GM12878 (cell line): ENCODE measurements at regions not wholly inside any gene's neighbourhood (a gene's known extent, or its start where the extent isn't known, plus 50 kb on each side); places are given as distances from the start of the nearest gene placed in this dataset.

Experiments used
- CHD2 ChIP-seq: IDR thresholded peaks from 2 replicates; pipeline ENCODE4 v1.6.1; 2011; ENCODE audit warnings: low read depth, low read length, improper control_type of control experiment, borderline replicate concordance
- CTCF ChIP-seq, 3 experiments: IDR thresholded peaks in 2 of 3; conservative IDR thresholded peaks in 1 of 3; 2 replicates each; pipeline ENCODE4 v1.5.1; 2011; ENCODE audit warnings: low read depth in 3 of 3, low read length in 3 of 3, mild to moderate bottlenecking in 3 of 3, control low read depth in 2 of 3, moderate library complexity in 2 of 3, inconsistent platforms in 1 of 3, mixed read lengths in 1 of 3; ENCODE audit not compliant: control insufficient read depth in 2 of 3, insufficient read depth in 1 of 3; ENCODE audit errors: extremely low read depth in 1 of 3
- DPF2 ChIP-seq: fragments of 450-650 bp; IDR thresholded peaks from 2 replicates; pipeline ENCODE4 v1.6.1; 2017; ENCODE audit warnings: mild to moderate bottlenecking
- GATAD2B ChIP-seq: fragments of 450-650 bp; conservative IDR thresholded peaks from 2 replicates; pipeline ENCODE4 v1.6.1; 2017; ENCODE audit warnings: low read depth, mild to moderate bottlenecking, moderate library complexity
- NR2F1 ChIP-seq: fragments of 450-650 bp; conservative IDR thresholded peaks from 2 replicates; pipeline ENCODE4 v1.6.1; 2017; ENCODE audit warnings: mild to moderate bottlenecking
- POLR2AphosphoS2 ChIP-seq: IDR thresholded peaks from 2 replicates; pipeline ENCODE4 v1.6.1; 2011; ENCODE audit warnings: low read depth, mild to moderate bottlenecking, low read length, improper control_type of control experiment, moderate library complexity
- SMC3 ChIP-seq: IDR thresholded peaks from 2 replicates; pipeline ENCODE4 v1.6.1; 2011; ENCODE audit warnings: low read length, improper control_type of control experiment, borderline replicate concordance
- SP1 ChIP-seq: IDR thresholded peaks from one replicate; pipeline ENCODE4 v1.6.1; 2011; ENCODE audit warnings: low read depth, low read length
- SREBF1 ChIP-seq: IDR thresholded peaks from 2 replicates; pipeline ENCODE4 v1.6.1; 2012; ENCODE audit warnings: mild to moderate bottlenecking, low read length
- SUZ12 ChIP-seq: fragments of 200-600 bp; sonication (generic); IDR thresholded peaks from one replicate; pipeline ENCODE4 v1.6.1; 2018; ENCODE audit warnings: antibody characterized with exemption, mild to moderate bottlenecking; ENCODE audit not compliant: unreplicated experiment
- TF ChIP-seq, protein P1 (sequence below): fragments of 450-650 bp; IDR thresholded peaks from 2 replicates; pipeline ENCODE4 v1.6.1; 2017; ENCODE audit warnings: mild to moderate bottlenecking
- TF ChIP-seq, protein P2 (sequence below): IDR thresholded peaks from 2 replicates; pipeline ENCODE4 v1.6.1; 2011; ENCODE audit warnings: low read depth, low read length, improper control_type of control experiment, borderline replicate concordance

DNA sequence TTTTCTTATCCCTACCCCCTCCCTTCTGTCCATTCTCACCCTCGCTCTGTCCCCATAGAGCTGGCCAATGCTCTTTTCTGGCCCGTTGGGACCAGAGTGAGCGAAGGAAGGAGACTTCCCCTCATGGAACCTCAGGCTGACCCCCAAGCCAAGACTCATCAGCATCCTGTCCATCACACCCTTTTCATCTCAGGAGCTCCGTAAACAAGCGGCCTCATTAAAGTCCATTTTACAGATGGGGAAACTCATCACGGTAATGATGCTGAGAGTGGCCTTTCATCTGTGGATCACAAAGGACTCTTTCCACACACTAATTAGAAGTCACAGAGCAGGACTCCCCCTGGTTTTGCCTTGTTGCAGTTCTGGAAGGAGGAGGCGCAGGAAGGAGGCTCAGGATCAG lies 67.4 kb upstream of the SLC34A2 start:
- TF ChIP-seq SMC3 (no peak), DPF2 (no peak), GATAD2B (no peak), SP1 (no peak), CHD2 (no peak), SREBF1 (no peak), POLR2AphosphoS2 (no peak), SUZ12 (no peak), NR2F1 (no peak), CTCF (IDR thresholded peaks at IDR 0.05 in 2 of 3, conservative IDR thresholded peaks at IDR 0.05 in 1 of 3; ENCODE audit: control insufficient read depth in 2 of 3, extremely low read depth in 1 of 3, insufficient read depth in 1 of 3, low read depth in 3 of 3, low read length in 3 of 3) (no peak)
- TF ChIP-seq, protein P1, sequence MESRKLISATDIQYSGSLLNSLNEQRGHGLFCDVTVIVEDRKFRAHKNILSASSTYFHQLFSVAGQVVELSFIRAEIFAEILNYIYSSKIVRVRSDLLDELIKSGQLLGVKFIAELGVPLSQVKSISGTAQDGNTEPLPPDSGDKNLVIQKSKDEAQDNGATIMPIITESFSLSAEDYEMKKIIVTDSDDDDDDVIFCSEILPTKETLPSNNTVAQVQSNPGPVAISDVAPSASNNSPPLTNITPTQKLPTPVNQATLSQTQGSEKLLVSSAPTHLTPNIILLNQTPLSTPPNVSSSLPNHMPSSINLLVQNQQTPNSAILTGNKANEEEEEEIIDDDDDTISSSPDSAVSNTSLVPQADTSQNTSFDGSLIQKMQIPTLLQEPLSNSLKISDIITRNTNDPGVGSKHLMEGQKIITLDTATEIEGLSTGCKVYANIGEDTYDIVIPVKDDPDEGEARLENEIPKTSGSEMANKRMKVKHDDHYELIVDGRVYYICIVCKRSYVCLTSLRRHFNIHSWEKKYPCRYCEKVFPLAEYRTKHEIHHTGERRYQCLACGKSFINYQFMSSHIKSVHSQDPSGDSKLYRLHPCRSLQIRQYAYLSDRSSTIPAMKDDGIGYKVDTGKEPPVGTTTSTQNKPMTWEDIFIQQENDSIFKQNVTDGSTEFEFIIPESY: no peak
- TF ChIP-seq, protein P2, sequence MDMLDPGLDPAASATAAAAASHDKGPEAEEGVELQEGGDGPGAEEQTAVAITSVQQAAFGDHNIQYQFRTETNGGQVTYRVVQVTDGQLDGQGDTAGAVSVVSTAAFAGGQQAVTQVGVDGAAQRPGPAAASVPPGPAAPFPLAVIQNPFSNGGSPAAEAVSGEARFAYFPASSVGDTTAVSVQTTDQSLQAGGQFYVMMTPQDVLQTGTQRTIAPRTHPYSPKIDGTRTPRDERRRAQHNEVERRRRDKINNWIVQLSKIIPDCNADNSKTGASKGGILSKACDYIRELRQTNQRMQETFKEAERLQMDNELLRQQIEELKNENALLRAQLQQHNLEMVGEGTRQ: no peak
